HG03558 (cell line): ENCODE measurements at regions not wholly inside any gene's neighbourhood (a gene's known extent, or its start where the extent isn't known, plus 50 kb on each side); places are given as distances from the start of the nearest gene placed in this dataset.

Source experiments
- ATAC-seq: cut with Tn5 transposase; IDR thresholded peaks from one replicate; pipeline ENCODE4 v1.9.1; 2021; ENCODE audit warnings: moderate number of reproducible peaks; ENCODE audit not compliant: unreplicated experiment; ENCODE audit errors: extremely low read depth

- ATAC-seq = no peak
Observed at GRCh38 chr12:127749416-127749815, 517.6 kb upstream of the TMEM132C start.

- ATAC-seq = no peak
Observed at GRCh38 chr12:127750076-127750840, 516.7 kb upstream of the TMEM132C start.

- no peak for ATAC-seq
Observed at GRCh38 chr12:127752802-127753201, 514.2 kb upstream of the TMEM132C start.

- no peak for ATAC-seq
Observed at GRCh38 chr12:127760357-127760756, 506.6 kb upstream of the TMEM132C start.

- no peak for ATAC-seq
Observed at GRCh38 chr12:127760996-127761395, 506.0 kb upstream of the TMEM132C start.

- ATAC-seq = no peak
Observed at GRCh38 chr12:127761880-127762279, 505.1 kb upstream of the TMEM132C start.

- ATAC-seq = no peak
Observed at GRCh38 chr12:127767656-127768055, 499.3 kb upstream of the TMEM132C start.

GRCh38 chr12:127770118-127770517, 496.9 kb upstream of the TMEM132C start:
- ATAC-seq = no peak

- ATAC-seq = no peak
Observed at GRCh38 chr12:127771546-127771945, 495.4 kb upstream of the TMEM132C start.

- ATAC-seq = no peak
Observed at GRCh38 chr12:127773520-127773919, 493.4 kb upstream of the TMEM132C start.

GRCh38 chr12:127774828-127775227, 492.1 kb upstream of the TMEM132C start:
- ATAC-seq = no peak

- ATAC-seq = no peak
Observed at GRCh38 chr12:127779301-127780045, 487.5 kb upstream of the TMEM132C start.

GRCh38 chr12:127780881-127781280, 486.1 kb upstream of the TMEM132C start:
- no peak for ATAC-seq

GRCh38 chr12:127781336-127781735, 485.6 kb upstream of the TMEM132C start:
- no peak for ATAC-seq

GRCh38 chr12:127785540-127785939, 481.4 kb upstream of the TMEM132C start:
- no peak for ATAC-seq

GRCh38 chr12:127785986-127786590, 480.9 kb upstream of the TMEM132C start:
- no peak for ATAC-seq

- ATAC-seq = no peak
Observed at GRCh38 chr12:127787544-127787943, 479.4 kb upstream of the TMEM132C start.

GRCh38 chr12:127790376-127790775, 476.6 kb upstream of the TMEM132C start:
- ATAC-seq = no peak

GRCh38 chr12:127791217-127791616, 475.8 kb upstream of the TMEM132C start:
- ATAC-seq = no peak

- no peak for ATAC-seq
Observed at GRCh38 chr12:127797918-127798317, 469.1 kb upstream of the TMEM132C start.

- no peak for ATAC-seq
Observed at GRCh38 chr12:127802271-127802670, 464.7 kb upstream of the TMEM132C start.
